ENCODE measurements at regions not wholly inside any gene's neighbourhood (a gene's known extent, or its start where the extent isn't known, plus 50 kb on each side); places are given as distances from the start of the nearest gene placed in this dataset.

DNA sequence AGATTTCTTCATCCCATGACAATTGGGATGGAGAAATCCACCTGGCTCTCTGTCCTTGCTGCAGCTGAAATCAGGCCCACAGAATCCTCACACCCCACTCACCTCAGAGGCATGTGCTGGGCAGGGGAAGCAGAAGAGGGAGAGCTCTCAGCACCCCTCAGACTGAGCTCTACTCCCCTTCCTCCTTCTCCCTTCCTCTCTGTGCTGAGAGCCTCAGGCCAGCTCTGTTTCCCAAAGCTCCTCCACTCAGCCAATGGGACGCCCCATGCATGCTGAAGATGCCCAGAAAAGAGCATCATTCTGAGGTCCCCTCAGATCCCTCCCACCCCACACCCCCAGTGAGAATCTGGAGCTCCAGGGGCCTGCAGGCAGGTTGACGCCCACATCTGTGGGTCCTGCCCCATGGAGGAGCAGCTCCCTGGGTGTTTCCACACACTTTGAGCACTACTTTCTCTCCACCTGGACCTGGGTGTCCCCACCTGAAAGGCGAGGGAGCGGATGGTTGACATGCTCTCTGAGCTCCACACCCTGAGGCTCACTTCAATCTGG, 637.7 kb upstream of the ID2 start:
- intact Hi-C loops (cut with DNase I), result no loop called here
- H3K4me3 ChIP-seq (replicated peaks in 1 of 3), result no peak overlapping the region
- H3K36me3 ChIP-seq, result no peaks in the 10 kb centered on the region
- H3K27ac ChIP-seq, result no peak overlapping the region
- 98 to 100% methylated on average over 4 of the region's 4 CpGs for WGBS, 2 donors
- no peaks in the 10 kb centered on the region for H3K4me1 ChIP-seq
- no peaks in the 10 kb centered on the region for H3K9me3 ChIP-seq
- H3K27me3 ChIP-seq, result no peaks in the 10 kb centered on the region
- no peak for DNase-seq
- no peak for TF ChIP-seq POLR2A (IDR thresholded peaks at IDR 0.05)
- TF ChIP-seq, protein P1, sequence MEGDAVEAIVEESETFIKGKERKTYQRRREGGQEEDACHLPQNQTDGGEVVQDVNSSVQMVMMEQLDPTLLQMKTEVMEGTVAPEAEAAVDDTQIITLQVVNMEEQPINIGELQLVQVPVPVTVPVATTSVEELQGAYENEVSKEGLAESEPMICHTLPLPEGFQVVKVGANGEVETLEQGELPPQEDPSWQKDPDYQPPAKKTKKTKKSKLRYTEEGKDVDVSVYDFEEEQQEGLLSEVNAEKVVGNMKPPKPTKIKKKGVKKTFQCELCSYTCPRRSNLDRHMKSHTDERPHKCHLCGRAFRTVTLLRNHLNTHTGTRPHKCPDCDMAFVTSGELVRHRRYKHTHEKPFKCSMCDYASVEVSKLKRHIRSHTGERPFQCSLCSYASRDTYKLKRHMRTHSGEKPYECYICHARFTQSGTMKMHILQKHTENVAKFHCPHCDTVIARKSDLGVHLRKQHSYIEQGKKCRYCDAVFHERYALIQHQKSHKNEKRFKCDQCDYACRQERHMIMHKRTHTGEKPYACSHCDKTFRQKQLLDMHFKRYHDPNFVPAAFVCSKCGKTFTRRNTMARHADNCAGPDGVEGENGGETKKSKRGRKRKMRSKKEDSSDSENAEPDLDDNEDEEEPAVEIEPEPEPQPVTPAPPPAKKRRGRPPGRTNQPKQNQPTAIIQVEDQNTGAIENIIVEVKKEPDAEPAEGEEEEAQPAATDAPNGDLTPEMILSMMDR (IDR thresholded peaks at IDR 0.05), result no peak

DNA sequence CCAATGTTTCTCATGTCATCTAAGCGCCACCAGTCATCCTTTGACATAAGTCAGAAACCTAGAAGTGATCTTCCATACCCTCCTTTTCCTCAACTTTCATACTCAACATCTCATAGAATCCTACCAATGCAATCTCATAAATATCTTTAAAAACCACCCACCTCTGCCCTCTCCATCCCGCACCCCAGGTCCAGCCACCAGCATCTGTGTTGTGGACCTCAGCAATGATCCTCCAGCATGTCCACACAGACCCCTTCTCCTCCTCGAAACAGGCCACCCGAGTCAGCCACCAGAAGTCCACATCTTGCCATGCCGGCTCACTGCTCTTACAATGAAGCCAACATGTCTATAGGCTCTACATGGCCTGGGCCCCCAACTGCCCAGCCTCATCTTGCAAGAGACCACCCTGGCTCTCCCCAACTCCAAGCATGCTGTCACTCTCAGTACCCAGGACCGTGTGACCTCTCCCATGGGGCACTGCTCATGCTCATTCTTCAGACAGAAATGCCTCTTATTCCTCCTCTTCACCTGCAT, 636.7 kb upstream of the ID2 start:
- no peaks in the 10 kb centered on the region for H3K27me3 ChIP-seq
- intact Hi-C loops (cut with DNase I), result no loop called here
- H3K9me3 ChIP-seq, result no peaks in the 10 kb centered on the region
- no peaks in the 10 kb centered on the region for H3K36me3 ChIP-seq
- no peak for DNase-seq
- H3K27ac ChIP-seq, result no peak overlapping the region
- 89 to 92% methylated on average over 6 of the region's 6 CpGs for WGBS, 2 donors
- H3K4me1 ChIP-seq, result no peaks in the 10 kb centered on the region
- no peak for TF ChIP-seq POLR2A (IDR thresholded peaks at IDR 0.05)
- TF ChIP-seq, protein P1 (IDR thresholded peaks at IDR 0.05), result no peak
- no peak overlapping the region for H3K4me3 ChIP-seq (replicated peaks in 1 of 3)

DNA sequence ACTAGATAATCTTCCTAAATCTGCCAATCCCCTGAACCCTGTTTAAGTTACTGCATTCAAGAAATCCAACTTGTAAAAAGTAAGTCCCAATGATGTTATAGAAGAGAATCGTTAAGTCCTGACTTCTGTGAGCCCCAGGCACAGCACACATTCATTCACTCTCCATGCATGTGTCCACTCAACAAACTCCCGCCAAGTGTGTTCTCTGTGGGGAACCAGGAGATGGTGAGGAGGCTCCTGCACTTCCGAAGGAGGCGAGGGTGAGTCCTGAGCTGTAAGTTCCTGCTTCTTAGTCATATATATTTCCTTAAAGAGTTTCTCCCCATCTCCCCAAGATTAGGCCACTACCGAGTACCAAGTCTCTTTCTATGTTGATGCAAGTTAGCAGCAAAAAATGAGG, 635.0 kb upstream of the ID2 start:
- DNase-seq, result no peak
- no peaks in the 10 kb centered on the region for H3K36me3 ChIP-seq
- no peaks in the 10 kb centered on the region for H3K27me3 ChIP-seq
- 94 to 97% methylated on average over 5 of the region's 5 CpGs for WGBS, 2 donors
- intact Hi-C loops (cut with DNase I), result no loop called here
- no peaks in the 10 kb centered on the region for H3K9me3 ChIP-seq
- no peaks in the 10 kb centered on the region for H3K4me1 ChIP-seq
- no peak overlapping the region for H3K4me3 ChIP-seq (replicated peaks in 1 of 3)
- no peak overlapping the region for H3K27ac ChIP-seq
- TF ChIP-seq POLR2A (IDR thresholded peaks at IDR 0.05), result no peak
- TF ChIP-seq, protein P1 (IDR thresholded peaks at IDR 0.05), result no peak

DNA sequence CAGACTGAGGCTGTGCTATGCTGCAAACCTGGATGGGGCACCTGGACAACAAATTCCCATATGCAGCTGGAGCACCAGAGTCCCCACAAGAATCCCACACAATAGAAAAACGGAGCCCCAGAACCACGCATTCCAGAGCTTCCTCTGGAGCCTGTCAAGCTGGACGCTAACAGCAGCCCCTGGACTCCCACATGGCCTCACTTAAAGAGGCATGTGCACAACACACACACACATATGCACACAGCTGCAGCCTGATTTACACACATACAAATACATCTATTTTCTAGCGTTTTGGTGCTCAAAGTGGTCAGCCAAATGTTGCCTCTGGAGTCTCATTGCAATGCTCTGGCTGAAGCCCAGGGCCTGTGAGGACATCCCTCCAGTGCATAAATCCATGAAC, 632.7 kb upstream of the ID2 start:
- Histone ChIP-seq H3K36me3 (no peaks in the 10 kb centered on the region), H3K4me1 (no peaks in the 10 kb centered on the region), H3K27me3 (no peaks in the 10 kb centered on the region), H3K9me3 (no peaks in the 10 kb centered on the region), H3K27ac (no peak overlapping the region), H3K4me3 (replicated peaks in 1 of 3) (no peak overlapping the region)
- WGBS, 2 donors, result 53 to 68% methylated on average over 1 to 4 of the region's 4 CpGs
- intact Hi-C loops (cut with DNase I), result no loop called here
- TF ChIP-seq, protein P1 (IDR thresholded peaks at IDR 0.05), result no peak
- no peak for TF ChIP-seq POLR2A (IDR thresholded peaks at IDR 0.05)
- DNase-seq, result no peak

DNA sequence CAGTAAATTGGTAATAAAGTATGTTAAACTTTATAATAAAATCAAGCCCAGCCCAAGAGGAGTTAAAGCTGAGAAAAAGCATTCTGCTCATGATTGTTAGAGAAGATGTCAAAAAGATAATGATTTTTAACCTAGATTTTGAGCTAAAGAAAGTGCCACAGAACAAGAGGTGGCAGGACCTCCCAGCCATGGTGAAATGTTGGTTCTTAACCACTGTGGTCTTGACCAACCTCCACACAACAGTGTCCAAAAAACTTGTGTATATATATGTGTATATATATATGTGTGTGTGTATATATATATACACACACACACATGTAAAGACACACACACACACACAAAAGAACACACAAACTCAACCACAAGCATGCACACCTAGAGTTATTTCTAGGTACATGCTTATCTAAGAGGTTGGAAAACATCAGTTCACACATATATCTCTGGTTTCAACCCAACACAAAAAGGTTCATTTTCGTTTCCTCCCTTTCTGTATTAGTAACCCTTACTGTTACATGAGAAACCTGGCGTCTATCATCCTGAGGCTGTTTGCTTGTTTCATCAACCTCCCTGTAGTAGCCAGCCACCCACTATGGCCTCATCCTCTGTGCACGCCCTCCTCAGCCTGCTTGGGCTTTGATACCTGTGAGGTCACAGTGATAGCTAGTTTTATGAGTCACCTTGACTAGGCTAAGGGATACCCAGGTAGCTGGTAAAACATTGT, 631.8 kb upstream of the ID2 start:
- 92% methylated on average over 3 of the region's 3 CpGs for WGBS, 2 donors
- no peak overlapping the region for H3K4me3 ChIP-seq (replicated peaks in 1 of 3)
- no peaks in the 10 kb centered on the region for H3K4me1 ChIP-seq
- DNase-seq, result no peak
- H3K27ac ChIP-seq, result no peak overlapping the region
- TF ChIP-seq, protein P1 (IDR thresholded peaks at IDR 0.05), result no peak
- TF ChIP-seq POLR2A (IDR thresholded peaks at IDR 0.05), result no peak
- H3K27me3 ChIP-seq, result no peaks in the 10 kb centered on the region
- no peaks in the 10 kb centered on the region for H3K9me3 ChIP-seq
- intact Hi-C loops (cut with DNase I), result no loop called here
- no peaks in the 10 kb centered on the region for H3K36me3 ChIP-seq
